ENCODE measurements at regions not wholly inside any gene's neighbourhood (a gene's known extent, or its start where the extent isn't known, plus 50 kb on each side); places are given as distances from the start of the nearest gene placed in this dataset.

DNA sequence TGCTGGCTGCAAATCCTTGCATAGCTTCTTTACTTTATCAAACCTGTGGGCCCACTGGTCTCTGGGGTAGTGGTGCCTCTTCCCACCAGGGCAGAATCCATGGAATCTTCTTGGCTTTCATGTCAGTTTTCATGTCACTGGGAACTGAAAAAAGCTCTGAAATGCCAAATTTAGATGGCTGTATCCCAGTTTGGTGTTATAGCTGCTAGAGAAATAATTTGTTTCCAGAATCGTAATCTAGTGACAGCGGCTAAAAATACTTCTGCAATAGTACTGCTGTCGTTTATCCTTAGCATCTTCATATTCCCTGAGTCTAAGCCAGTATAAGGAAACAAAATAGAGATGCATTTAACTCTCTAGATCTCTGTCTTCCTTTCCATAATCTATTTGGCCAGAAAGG lies 983.4 kb upstream of the FAT3 start:
- no peak overlapping the region for H3K4me3 ChIP-seq (ENCODE audit: low read depth, low read length)
- TF ChIP-seq CTCF (conservative IDR thresholded peaks at IDR 0.05; ENCODE audit: low read depth, low read length), result no peak

GRCh38 chr11:91239359-91239758 lies 985.3 kb upstream of the FAT3 start:
- H3K4me3 ChIP-seq (ENCODE audit: low read depth, low read length), result no peak overlapping the region
- no peak for DNase-seq (ENCODE audit: low read depth)
- no peak for TF ChIP-seq CTCF (conservative IDR thresholded peaks at IDR 0.05; ENCODE audit: low read depth, low read length)

More for the DNA sequence above, 983.4 kb upstream of the FAT3 start:
- no peak for DNase-seq (ENCODE audit: low read depth)

DNA sequence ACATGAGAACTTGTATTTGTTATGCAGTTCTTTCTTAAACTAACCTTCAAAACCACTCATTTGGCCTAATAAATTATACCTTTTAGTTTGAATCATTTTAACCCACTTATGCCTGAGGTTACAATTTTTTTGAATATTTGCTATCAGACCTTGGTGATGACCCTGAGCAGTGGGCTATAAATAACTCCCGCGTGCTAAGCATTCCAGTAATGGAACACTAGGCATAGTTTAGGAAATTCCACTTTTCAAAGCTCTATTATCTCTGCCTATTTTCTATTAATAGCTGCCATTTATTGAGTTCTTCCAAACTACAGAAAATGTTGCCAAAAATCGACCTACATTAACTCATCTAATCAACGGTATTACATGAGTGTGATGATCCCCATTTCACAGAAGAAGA lies 993.4 kb upstream of the FAT3 start:
- H3K4me3 ChIP-seq (ENCODE audit: low read depth, low read length), result no peak overlapping the region
- no peak for TF ChIP-seq CTCF (conservative IDR thresholded peaks at IDR 0.05; ENCODE audit: low read depth, low read length)
- DNase-seq (ENCODE audit: low read depth), result peak; percentile 43

DNA sequence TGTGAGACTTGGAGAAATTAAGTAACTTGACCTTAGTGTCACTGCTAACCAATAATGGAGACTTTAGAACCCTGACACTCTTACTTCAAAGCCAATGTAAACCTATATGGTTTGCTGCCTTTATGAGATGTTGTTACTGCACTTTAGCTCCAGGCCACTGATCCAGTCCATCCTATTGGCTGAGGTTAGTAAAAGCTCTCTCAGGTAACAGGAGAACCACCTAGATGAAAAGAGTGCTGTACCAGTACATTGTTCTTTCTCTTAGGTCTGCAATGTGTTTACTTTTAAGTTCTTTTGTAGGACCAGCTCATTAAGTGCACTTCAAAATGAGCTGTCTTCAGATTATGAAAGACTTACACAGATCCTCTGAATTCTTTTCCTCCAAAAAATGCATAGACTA lies 994.0 kb upstream of the FAT3 start:
- DNase-seq (ENCODE audit: low read depth), result no peak
- no peak overlapping the region for H3K4me3 ChIP-seq (ENCODE audit: low read depth, low read length)
- TF ChIP-seq CTCF (conservative IDR thresholded peaks at IDR 0.05; ENCODE audit: low read depth, low read length), result no peak

GRCh38 chr11:91222830-91223229 lies 1000.0 kb upstream of the CHORDC1 start:
- TF ChIP-seq CTCF (conservative IDR thresholded peaks at IDR 0.05; ENCODE audit: low read depth, low read length), result no peak
- no peak for DNase-seq (ENCODE audit: low read depth)
- no peak overlapping the region for H3K4me3 ChIP-seq (ENCODE audit: low read depth, low read length)

DNA sequence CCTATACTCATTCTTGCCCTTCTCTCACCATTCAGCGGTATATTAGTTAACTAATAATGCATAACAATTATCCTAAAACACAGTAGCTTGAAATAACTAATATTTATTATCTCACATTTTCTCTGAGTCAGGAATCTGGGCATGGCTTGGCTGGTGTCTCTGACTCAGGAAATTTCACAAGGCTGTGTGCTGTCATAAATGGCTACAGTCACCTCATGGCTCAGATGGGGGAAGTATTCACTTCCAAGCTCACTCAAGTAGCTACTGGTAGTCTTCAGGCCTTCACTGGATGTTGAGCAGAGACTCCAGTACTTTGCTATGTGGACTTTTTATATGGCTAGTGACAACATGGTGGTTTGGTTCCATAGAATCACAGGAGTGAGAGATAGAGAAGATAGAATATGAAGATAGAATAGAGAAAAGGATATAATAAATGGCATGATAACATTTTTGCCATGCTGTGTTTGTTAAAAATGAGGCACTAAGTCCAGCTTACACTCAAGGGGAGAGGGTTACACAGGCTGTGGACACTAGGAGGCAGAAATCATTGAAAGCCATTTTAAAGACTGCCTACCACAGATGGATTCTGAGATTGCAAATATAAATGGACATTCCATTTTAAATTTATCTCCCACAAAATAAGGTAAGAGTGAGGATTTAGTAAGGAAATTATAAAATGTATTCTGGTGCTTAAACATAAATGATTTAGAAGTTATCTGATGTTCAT lies 997.8 kb upstream of the CHORDC1 start:
- TF ChIP-seq CTCF (conservative IDR thresholded peaks at IDR 0.05; ENCODE audit: low read depth, low read length), result no peak
- H3K4me3 ChIP-seq (ENCODE audit: low read depth, low read length), result no peak overlapping the region
- peak; percentile 74 for DNase-seq (ENCODE audit: low read depth)

GRCh38 chr11:91219535-91219934 lies 996.7 kb upstream of the CHORDC1 start:
- H3K4me3 ChIP-seq (ENCODE audit: low read depth, low read length), result no peak overlapping the region
- TF ChIP-seq CTCF (conservative IDR thresholded peaks at IDR 0.05; ENCODE audit: low read depth, low read length), result no peak
- peak; percentile 78 for DNase-seq (ENCODE audit: low read depth)
